ENCODE measurements at regions not wholly inside any gene's neighbourhood (a gene's known extent, or its start where the extent isn't known, plus 50 kb on each side); places are given as distances from the start of the nearest gene placed in this dataset.

- ChIA-PET POLR2A (no interaction called here), CTCF (no interaction called here)
- no peak for TF ChIP-seq CTCF (IDR thresholded peaks at IDR 0.05; ENCODE audit: insufficient read depth, low read length, missing control alignments)
- no peak overlapping the region for H3K4me3 ChIP-seq (ENCODE audit: low read depth, low read length)
- DNase-seq (ENCODE audit: low read depth, low spot score) = no peak
Measured at GRCh38 chr3:23734481-23734880, 71.3 kb upstream of the UBE2E1 start.

GRCh38 chr3:23735062-23735461, 70.7 kb upstream of the UBE2E1 start:
- ChIA-PET CTCF (no interaction called here), POLR2A (no interaction called here)
- H3K4me3 ChIP-seq (ENCODE audit: low read depth, low read length) = no peak overlapping the region
- no peak for DNase-seq (ENCODE audit: low read depth, low spot score)
- no peak for TF ChIP-seq CTCF (IDR thresholded peaks at IDR 0.05; ENCODE audit: insufficient read depth, low read length, missing control alignments)

GRCh38 chr3:23735535-23736326, 70.0 kb upstream of the UBE2E1 start:
- H3K4me3 ChIP-seq (ENCODE audit: low read depth, low read length) = no peak overlapping the region
- CTCF ChIA-PET = no interaction called here
- no peak for DNase-seq (ENCODE audit: low read depth, low spot score)
- POLR2A ChIA-PET = interaction anchor here (0.6 kb wide), 1 partner anchor 507 kb away, joined by 3 read pairs; no protein-coding TSS in a partner anchor
- TF ChIP-seq CTCF (IDR thresholded peaks at IDR 0.05; ENCODE audit: insufficient read depth, low read length, missing control alignments) = no peak

- H3K4me3 ChIP-seq (ENCODE audit: low read depth, low read length) = no peak overlapping the region
- POLR2A ChIA-PET = interaction anchor here (1.4 kb wide), 1 partner anchor 10 kb away, joined by 5 read pairs; no protein-coding TSS in a partner anchor
- DNase-seq (ENCODE audit: low read depth, low spot score) = no peak
- CTCF ChIA-PET = no interaction called here
- no peak for TF ChIP-seq CTCF (IDR thresholded peaks at IDR 0.05; ENCODE audit: insufficient read depth, low read length, missing control alignments)
Measured at GRCh38 chr3:23738944-23739343, 66.8 kb upstream of the UBE2E1 start.

GRCh38 chr3:23739536-23739935, 66.2 kb upstream of the UBE2E1 start:
- H3K4me3 ChIP-seq (ENCODE audit: low read depth, low read length) = no peak overlapping the region
- ChIA-PET POLR2A (interaction anchor here (0.9 to 1.4 kb wide), 2 partner anchors 8 to 11 kb away, joined by 3 to 5 read pairs; no protein-coding TSS in a partner anchor), CTCF (interaction anchor here (0.6 to 1.1 kb wide), 3 partner anchors 11 to 532 kb away, joined by 3 read pairs; no protein-coding TSS in a partner anchor)
- DNase-seq (ENCODE audit: low read depth, low spot score) = no peak
- no peak for TF ChIP-seq CTCF (IDR thresholded peaks at IDR 0.05; ENCODE audit: insufficient read depth, low read length, missing control alignments)

GRCh38 chr3:23740517-23740965, 65.2 kb upstream of the UBE2E1 start:
- DNase-seq (ENCODE audit: low read depth, low spot score) = no peak
- ChIA-PET POLR2A (interaction anchor here (0.9 to 1.4 kb wide), 2 partner anchors 9 to 12 kb away, joined by 3 to 5 read pairs; no protein-coding TSS in a partner anchor), CTCF (interaction anchor here (0.9 to 1.1 kb wide), 3 partner anchors 10 to 533 kb away, joined by 3 read pairs; no protein-coding TSS in a partner anchor)
- no peak for TF ChIP-seq CTCF (IDR thresholded peaks at IDR 0.05; ENCODE audit: insufficient read depth, low read length, missing control alignments)
- no peak overlapping the region for H3K4me3 ChIP-seq (ENCODE audit: low read depth, low read length)

Data from AG04449 (cell line).